HCT116 (cell line): ENCODE measurements at regions not wholly inside any gene's neighbourhood (a gene's known extent, or its start where the extent isn't known, plus 50 kb on each side); places are given as distances from the start of the nearest gene placed in this dataset.

Source experiments
- CEBPB ChIP-seq: IDR thresholded peaks from 2 replicates; pipeline ENCODE4 v1.6.1; 2012; ENCODE audit warnings: low read depth
- CTCF ChIP-seq, 3 experiments: fragments of 200-600 bp in 1 of 3; sonication (generic) in 1 of 3; IDR thresholded peaks in 2 of 3; conservative IDR thresholded peaks in 1 of 3; 2 replicates each; pipeline ENCODE4 v1.5.1; 2012 to 2017; ENCODE audit warnings: low read depth in 2 of 3, low read length in 2 of 3, antibody characterized with exemption in 1 of 3, borderline replicate concordance in 1 of 3, control low read depth in 1 of 3, mild to moderate bottlenecking in 1 of 3, mixed read lengths in 1 of 3, mixed run types in 1 of 3, moderate library complexity in 1 of 3; ENCODE audit not compliant: insufficient read depth in 1 of 3
- EZH2 ChIP-seq: fragments of 200-600 bp; sonication (generic); IDR thresholded peaks from 2 replicates; pipeline ENCODE4 v1.6.1; 2017; ENCODE audit warnings: antibody characterized with exemption, mixed run types
- POLR2A ChIP-seq: IDR thresholded peaks from 2 replicates; pipeline ENCODE4 v1.7.0; 2011; ENCODE audit warnings: borderline replicate concordance; ENCODE audit not compliant: insufficient read depth, insufficient read length; ENCODE audit errors: extremely low read depth
- POLR2AphosphoS5 ChIP-seq: IDR thresholded peaks from 2 replicates; pipeline ENCODE4 v1.6.1; 2011; ENCODE audit warnings: mild to moderate bottlenecking, low read depth, low read length, moderate library complexity
- RAD21 ChIP-seq: IDR thresholded peaks from 2 replicates; pipeline ENCODE4 v1.6.1; 2012; ENCODE audit warnings: low read depth, mild to moderate bottlenecking
- REST ChIP-seq: IDR thresholded peaks from 2 replicates; pipeline ENCODE4 v1.6.1; 2012; ENCODE audit warnings: low read depth
- SP1 ChIP-seq: IDR thresholded peaks from 2 replicates; pipeline ENCODE4 v1.6.1; 2012; ENCODE audit warnings: low read depth
- YY1 ChIP-seq: IDR thresholded peaks from 2 replicates; pipeline ENCODE4 v1.6.1; 2011; ENCODE audit warnings: low read length, low read depth, moderate library complexity, mild to moderate bottlenecking; ENCODE audit not compliant: insufficient replicate concordance; ENCODE audit errors: extremely low read depth
- ZFX ChIP-seq: fragments of 450-650 bp; IDR thresholded peaks from 2 replicates; pipeline ENCODE4 v1.6.1; 2017

- no peak for TF ChIP-seq POLR2A
- no peak for TF ChIP-seq CTCF (IDR thresholded peaks at IDR 0.05 in 2 of 3, conservative IDR thresholded peaks at IDR 0.05 in 1 of 3; ENCODE audit: borderline replicate concordance in 1 of 3, insufficient read depth in 1 of 3, low read depth in 2 of 3, low read length in 2 of 3)
- no peak for TF ChIP-seq SP1
- TF ChIP-seq EZH2 = no peak
- no peak for TF ChIP-seq POLR2AphosphoS5
- no peak for TF ChIP-seq YY1
- TF ChIP-seq REST = no peak
- no peak for TF ChIP-seq CEBPB
- no peak for TF ChIP-seq RAD21
- TF ChIP-seq ZFX = no peak
These were observed 122.6 kb upstream of the ADAMTS18 start for GRCh38 chr16:77557385-77557784.
